Smooth muscle cell of the brain vasculature (primary cell): ENCODE measurements at regions not wholly inside any gene's neighbourhood (a gene's known extent, or its start where the extent isn't known, plus 50 kb on each side); places are given as distances from the start of the nearest gene placed in this dataset.

Experiments used
- DNase-seq: peaks from one replicate; pipeline ENCODE4 v3.0.0-alpha.2; 2012; ENCODE audit warnings: low read depth, low spot score

DNA sequence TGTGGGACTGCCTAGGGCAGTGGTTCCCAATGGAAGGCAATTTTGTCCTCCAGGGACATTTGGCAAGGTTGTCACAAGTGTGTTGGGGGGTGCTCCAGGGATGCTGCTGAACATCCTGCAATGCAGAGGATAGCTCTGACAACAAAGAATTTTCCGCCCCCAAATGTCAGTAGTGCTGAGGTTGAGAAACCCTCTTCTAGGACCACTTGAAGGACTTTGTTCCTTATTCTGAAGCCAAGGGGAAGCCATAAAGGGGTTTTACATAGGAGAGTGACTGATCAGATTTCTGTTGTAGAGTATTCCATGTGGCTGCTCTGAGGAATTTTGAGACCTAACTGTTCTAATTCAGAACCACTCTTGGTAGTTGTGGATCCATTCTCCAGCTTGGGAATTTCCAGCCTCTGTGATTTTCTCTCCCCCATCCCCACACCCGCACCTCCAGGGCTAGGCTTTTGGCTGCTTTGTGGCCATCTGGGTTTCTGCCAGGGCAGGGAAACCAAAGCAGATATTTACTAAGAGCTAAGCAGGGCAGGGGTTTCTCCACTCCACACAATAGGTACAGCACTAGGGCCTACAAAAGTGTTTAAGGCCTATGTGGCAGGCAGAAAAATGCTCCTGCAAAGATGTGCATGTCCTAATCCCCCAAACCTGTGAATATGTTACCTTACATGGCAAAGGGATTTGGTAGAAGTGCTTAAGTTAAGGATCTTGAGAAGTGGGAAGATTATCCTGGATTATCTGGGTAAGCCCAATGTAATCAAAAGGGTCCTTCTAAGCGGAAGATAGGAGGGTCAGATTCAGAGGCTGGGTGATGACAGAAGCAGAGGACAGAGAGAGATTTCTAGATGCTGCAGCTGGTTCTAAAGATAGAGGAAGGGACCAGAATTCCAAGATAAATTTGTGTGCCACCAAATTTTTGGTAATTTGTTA is 135.4 kb downstream of the TMEM17 start:
- no peak for DNase-seq

DNA sequence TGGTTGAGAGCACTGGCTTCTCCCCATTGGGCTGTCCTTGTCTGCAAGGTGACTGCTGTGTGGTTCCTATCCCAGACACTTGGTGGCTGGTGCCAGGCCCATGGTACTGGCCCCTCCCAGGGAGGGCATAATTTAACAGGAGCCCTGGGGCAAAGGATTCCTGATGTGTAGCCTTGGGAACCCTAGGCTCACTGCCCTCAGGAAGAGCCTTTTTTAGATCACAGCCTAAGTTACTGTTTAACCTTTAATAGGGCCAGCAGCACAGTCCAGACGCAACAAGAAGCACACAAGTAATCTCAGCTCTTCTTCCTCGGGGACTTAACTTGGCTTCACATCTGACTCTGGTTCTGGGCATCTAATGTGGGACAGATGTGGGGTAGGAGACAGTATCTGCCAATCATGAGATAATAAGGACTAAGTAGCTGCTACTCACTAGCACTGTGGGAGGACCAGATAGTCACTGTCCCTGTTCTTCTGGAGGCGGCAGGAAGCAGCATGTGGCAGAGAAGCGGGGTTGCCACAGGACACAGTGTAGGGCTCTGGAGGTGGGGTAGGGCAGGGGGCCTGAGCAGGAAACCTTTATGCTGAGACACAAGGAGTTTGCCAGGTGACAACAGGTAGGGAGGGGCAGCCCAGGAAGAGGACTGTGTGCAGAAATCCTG is 136.3 kb downstream of the TMEM17 start:
- no peak for DNase-seq

DNA sequence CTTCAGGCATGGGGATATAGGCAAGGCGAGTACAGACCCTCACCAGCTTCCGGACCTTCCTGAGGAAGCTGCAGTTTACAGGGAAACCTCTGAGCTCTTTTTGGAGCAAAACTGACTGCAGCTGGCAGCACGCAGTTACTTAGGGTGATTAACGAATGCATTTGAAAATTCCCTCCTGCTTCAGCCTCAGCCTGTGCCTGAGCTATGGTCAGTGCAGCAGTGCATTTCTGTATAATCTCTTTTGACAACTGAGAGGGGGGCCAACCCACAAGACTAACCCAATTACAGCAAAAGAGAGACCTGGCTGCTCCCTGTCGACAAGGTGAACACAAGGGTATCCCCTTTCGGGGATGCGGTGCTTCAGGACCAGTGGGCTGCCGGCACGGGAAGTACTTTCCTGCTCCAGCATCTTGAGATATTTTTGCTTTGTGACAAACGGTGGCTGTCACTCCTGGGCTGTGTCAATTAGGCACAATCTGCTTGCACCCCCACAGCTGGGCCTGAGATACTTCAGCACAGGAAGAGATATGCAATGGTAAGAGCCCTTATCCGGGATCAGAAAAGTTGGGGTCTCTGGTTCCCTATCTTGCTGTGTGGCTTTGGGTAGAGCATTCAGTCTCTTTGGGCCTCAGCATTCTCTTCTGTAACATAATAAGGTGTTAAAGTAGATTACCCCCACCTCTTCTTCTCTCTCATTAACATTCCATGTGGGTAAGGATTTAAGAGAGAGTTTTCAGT is 141.0 kb downstream of the TMEM17 start:
- DNase-seq = no peak

DNA sequence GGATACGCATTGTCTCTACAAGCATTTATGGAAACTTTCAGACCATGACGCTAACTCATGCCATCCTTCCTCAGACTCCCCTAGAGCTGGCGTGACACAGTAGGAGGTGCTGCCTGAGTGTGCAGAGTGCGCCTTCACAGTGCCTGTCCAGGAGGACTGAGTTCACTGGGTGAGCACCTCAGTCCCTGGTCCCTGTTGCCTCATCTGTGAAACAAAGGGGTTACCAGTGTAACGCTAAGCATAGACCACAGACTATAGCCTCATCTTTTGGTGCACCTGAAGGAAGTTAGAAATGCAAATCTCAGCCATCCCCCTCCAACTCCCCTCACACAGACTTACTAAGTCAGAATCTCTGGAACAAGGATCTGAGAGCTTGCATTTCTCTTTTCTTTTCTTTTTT is 142.8 kb downstream of the TMEM17 start:
- DNase-seq = no peak

DNA sequence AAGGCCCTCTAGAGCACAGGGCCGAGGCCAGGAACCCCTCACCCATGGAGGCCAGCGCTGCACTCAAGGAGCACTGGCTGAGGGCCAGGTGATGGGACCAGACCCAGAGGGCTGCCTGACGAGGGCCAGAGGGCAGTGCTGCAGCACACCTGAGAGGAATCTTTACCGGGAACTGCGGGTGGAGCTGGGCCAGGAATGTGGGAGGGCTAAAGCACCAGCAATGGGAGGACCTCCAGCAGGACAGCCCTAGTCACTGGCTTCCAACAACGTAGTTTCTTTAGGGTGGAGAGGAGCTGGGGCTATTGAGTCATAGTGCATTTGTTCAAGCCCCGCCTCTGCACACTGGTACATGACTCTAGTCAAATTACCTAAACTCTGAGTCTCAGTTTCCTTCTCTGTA is 143.4 kb downstream of the TMEM17 start:
- DNase-seq = no peak

DNA sequence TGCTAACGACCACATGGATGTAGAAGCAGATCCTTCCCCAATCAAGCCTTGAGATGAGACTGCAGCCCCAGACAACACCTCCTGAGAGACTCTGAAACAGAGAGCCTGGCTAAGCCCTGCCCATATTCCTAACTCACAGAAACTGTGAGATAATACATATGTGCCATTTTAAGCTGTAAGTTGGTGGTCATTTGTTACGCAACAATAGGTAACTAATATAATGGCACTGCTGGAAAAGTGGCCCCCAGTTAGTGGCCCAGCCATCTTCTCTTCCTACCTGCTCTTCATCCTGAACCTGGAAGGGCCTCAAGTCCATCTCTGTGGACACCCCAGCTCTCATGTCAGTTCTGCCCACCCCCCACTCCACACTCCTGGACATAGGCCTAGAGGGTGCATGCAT is 144.0 kb downstream of the TMEM17 start:
- DNase-seq = no peak

DNA sequence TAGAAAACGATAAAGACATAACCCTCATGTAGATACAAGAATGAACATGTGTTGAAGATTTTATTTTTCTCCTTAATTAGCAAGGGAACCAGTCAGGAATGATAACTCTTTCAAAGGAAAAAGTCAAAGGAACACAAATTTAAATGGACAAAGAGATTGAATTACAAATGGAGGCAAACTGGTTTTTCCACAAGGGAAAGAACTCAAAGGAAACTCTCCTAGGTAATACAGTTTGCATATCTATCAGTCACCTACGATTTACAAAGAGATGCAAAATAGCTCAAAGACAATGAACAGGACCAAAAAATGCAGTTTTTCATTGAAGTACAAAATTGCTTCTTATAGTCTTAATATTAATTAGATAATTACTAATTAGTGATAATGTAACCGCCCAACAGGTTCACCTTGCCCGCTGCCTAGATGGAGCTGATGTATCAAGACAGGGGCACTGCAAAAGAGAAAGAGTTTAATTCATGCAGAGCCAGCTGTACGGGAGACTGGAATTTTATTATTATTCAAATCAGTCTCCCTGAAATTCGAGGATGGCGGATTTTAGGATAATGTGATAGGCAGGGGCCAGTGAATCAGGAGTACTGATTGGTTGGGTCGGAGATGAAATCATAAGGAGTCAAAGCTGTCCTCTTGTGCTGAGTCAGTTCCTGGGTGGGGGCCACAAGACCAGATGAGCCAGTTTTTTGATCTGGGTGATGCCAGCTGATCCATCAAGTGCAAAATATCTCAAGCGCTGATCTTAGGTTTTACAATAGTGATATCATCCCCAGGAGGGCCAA is 151.0 kb downstream of the TMEM17 start:
- no peak for DNase-seq

DNA sequence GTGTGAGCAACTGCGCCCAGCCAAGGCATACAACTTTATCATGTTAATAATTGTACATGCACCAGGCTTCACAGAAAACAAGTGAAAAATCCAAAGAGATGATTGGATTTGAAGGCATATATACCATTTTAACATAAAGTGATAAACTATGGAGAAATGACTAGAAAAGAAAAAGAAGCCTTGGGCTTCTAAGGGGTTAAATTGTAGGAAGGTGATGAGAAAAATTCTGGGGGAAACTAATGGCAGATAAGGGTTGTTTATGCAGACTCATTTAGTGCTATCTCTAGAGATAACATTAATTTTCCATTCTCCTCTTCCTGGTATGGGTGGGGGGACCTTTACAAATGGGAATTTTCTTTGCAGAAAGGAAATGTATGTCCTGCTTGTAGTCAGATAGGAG is 154.0 kb downstream of the TMEM17 start:
- no peak for DNase-seq

DNA sequence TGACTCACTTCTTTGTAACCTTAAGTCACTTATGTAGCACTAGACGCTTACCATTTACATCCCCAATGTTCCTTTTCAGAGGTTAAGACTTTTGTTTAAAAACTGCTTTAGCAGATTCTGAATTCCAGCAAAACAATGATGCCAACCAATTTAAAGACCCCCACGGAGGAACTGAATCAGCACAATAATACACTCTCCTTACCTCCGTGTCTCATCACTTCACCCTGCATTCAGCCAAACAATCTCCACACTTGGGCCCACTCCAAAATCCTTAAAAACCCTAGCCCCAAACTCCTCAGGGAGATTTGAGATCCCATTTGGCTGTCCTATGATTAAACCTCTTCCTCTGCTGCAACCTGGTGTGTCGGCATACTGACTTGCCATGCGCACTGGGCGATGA is 153.9 kb downstream of the B3GNT2 start:
- DNase-seq = no peak

DNA sequence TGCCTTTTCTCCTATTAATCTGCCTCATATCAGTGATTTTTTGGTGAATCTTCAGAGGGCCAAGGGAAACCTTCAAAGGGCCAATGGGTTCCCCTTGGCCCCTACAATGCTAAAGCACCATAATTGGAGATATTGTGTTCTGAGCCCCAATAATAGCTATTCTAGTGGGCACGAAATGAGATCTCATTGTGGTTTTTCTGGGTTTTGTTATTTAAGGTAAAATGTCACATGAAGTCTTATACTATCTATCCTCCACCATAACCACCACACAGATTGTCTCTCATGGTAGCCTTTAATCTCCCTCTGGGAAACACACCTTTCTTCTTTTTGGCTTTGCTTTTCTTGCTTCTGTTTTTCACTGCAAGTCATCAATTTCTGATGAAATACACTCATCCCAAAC is 152.8 kb downstream of the B3GNT2 start:
- DNase-seq = no peak

DNA sequence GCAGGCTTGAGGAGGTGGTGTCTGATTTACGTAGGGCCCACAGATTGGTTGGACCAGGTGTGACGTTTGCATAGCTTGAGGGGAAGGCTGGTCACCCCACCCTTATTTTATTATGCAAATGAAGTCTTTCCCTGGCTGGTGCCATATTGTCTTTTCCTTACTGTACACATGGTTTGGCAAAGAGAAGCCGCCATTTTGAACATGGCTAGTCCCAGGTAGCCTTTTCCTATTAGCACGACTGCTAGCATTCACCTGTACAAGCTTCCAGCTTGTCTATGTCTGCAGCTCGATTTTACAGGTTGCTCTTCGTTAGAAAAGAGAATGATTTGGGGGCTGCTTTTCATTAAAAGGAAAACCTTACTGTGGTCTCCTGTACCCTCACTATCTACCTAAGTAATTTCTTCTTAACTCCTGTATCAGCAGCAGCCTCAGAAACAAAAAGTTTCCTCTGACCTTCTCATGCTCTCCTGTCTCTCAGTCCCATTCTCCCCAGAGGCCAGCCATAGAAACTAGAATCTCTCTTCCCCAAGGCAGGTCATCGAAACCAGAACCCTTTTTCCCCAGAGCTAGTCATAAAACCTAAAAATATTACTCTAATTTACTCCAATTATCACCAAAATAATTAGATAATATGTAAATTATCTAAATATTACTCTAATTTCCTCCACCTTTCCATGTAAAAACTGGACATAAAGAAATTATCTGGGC is 151.8 kb downstream of the B3GNT2 start:
- DNase-seq = no peak

DNA sequence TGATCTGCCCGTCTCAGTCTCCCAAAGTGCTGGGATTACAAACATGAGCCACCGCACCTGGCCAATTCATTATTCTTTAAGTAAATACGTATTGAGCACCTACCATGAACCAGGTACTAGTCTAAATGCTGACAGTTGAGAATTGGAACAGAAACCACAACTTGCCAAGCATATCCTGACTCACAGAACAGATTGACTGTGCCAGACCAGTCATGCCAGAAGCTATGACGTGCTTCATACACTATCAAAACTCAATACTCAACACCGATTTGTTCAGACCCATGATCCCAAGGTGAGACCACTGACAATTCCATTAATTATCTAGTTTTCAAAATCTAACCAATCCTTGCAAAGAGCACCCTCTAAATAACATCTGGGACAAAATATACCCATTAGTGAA is 148.6 kb downstream of the B3GNT2 start:
- DNase-seq = no peak

DNA sequence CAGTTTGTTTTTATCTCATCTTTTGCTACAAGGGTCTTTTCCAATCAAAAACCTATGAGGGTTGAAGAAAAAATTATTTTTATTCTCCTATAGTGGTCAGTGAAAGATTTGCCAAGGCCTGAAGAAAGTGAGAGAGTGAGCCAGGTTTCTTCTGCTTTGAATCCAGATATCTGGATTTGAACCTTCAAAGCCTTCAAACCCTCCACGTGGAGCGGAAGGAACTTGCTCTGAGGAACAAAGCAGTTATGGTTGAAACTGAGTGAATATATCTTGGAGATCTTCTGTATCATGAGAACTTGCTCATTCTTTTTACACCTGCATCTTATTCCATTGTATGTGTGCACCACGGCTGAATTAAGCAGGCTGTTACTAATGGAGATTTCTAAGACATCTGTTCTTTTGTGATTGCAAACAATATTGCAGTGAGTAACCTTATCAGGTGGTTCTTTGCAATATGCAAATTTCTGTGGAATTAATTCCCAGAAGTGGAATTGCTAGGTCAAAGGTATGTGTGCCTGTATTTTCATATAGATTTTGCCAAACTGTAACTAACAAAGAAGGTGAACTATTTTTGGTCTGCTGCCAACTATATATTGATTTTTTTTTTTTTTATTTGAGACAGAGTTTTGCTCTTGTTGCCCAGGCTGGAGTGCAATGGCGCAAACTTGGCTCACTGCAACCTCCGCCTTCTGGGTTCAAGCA is 147.9 kb downstream of the B3GNT2 start:
- DNase-seq = no peak

DNA sequence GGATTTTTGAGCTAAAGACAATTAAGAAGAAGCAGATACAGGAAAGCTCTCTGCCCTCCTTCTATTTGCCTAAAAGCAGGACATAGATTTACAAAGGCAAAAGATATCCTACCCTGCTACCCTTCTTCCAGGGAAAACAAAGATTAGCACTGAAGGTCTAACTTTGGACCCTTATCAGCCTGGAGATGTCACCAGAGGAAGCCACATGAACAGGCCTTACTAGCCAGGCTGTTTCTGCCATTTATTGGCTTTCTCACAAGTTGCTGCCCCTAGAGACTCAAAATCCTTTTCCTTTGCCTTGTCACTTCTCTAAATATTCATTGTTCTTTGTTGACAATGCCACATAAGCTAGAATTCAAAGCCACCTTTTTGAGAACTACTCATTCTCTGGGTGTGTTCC is 147.3 kb downstream of the B3GNT2 start:
- DNase-seq = no peak

DNA sequence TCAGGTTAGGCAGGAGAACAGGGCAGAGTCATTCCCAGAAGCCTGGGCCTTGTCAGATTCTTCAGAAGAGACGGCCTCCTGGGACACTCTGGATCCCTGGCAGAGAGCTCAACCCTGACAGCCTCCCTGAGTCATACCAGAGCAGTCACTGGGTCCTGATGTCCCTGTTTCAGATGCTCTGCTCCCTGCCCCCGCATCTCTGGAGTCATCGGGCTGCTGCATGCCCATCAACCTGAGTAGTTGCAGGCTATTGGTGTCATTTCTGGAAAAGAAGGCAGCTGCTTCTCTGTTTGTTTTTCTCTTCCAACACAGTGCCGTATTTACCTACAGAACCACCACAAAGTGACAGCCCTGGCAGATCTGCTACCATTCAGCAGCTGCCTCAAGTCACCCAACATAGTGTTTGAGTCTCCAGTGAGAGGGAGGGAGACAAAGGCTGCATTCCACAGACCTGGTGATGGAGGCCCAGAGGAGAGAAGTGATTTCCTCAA is 145.1 kb downstream of the B3GNT2 start:
- DNase-seq = no peak

DNA sequence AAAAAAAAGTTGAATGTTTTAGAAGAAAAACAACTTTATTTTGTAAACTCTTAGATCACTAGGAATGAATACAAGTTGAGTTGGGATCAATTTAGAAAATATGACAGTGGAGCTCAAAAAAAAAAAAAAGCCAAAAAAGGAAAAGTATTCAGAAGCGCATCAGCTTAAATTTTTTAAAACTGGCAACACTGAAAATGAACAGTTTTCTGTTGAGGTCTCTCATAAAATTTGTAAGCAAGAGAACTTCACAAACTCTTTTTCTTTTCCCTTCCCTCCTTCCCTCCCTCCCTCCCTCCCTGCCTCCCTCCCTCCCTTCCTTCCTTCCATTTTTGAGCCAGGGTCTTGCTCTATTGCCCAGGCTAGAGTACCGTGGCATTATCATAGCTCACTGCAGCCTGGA is 143.9 kb downstream of the B3GNT2 start:
- DNase-seq = no peak

DNA sequence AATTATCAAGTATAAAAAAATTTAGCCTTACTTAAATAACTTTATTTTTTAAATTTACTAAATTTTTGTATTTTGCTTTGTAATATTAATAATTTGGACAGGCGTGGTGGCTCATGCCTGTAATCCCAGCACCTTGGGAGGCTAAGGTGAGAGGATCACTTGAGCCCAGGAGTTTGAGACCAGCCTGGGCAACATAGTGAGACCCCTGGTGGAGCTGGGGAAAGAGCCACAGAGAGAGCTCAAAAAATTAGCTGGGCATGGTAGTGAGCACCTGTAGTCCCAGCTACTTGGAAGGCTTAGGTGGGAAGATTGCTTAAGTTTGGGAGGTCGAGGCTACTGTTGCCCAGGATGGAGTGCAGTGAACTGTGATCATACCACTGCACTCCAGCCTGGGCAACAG is 143.5 kb downstream of the B3GNT2 start:
- DNase-seq = no peak

DNA sequence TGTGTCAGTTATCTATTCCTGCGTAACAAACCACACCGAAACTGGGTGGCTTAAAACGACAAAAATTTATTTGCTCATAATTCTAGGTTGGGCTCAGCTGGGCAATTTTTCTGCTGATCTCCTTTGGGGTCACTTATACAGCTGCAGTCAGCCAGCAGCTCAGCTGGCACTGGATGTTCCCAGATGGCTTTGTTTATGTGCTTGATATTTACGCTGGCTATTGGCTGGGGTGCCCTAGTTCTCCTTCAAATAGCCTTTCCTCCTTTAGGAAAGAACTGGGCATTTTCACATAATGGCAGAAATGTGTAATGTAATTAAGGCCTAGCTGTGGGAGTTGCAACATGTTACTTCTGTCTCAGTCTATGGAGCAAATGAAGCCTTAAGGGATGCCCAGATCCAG is 142.2 kb downstream of the B3GNT2 start:
- DNase-seq = no peak

DNA sequence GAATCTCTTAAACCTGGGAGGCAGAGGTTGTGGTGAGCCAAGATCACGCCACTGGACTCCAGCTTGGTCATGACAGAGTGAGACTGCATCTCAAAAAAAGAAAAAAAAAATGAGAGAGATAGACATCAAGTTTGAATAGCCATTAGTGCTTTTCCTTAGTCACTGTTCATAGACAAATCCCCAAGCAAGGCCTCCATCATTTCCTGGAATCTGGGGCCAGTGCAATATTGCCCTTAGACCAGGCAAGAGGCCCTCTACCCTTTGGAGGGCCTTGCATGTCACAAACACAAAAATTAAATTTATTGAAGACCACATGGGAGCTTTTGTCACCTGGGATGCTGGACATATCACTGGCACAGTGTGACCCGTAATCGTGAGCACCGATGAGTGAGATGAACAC is 141.5 kb downstream of the B3GNT2 start:
- DNase-seq = no peak

DNA sequence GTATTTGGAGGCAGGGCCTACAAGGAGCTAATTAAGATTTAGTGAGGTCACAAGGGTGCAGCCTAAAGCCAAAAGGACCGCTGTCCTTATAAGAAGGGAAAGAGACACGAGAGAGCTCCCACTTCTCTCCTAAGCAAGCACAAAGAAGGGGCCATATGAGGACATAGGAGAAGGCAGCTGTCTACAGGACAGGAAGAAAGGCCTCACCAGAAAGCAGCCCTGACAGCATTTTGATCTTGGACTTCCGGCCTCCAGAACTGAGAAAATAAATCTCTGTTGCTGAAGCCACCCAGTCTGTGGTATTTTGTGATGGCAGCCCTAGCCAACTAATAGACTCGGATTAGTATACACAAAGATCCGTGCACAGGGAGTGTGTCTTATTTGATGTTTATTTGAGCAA is 139.7 kb downstream of the B3GNT2 start:
- DNase-seq = no peak
